ENCODE measurements at regions not wholly inside any gene's neighbourhood (a gene's known extent, or its start where the extent isn't known, plus 50 kb on each side); places are given as distances from the start of the nearest gene placed in this dataset.
"Not testable (repeated sequence)": the region's sequence is repeated elsewhere in the genome, so short reads cannot be mapped to it uniquely, and the experiment has no call there.

DNA sequence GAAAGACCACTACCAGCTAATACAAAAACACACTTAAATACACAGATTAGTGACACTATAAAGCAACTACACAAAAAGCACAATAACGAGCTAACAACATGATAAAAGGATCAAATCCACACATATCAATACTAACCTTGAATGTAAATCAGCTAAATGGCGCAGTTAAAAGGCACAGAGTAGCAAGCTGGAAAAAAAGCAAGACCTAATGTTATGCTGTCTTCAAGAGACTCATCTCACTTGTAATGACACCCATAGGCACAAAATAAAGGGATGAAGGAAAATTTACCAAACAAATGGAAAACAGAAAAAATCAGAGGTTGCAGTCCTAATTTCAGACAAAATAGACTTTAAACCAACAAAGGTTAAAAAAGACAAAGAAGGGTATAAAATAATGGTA is 86.3 kb downstream of the NUS1 start:
- H3K9me3 ChIP-seq (ENCODE audit: control insufficient read depth, insufficient read depth, low read length) = peaks cover 4% of the 10 kb centered on the region
- no peak overlapping the region for H3K9ac ChIP-seq (ENCODE audit: low read depth, low read length)
- H3K27ac ChIP-seq (ENCODE audit: low read depth, low read length) = no peak overlapping the region
- no peak overlapping the region for H3K4me3 ChIP-seq (ENCODE audit: low read depth, low read length)
- no peaks in the 10 kb centered on the region for H3K36me3 ChIP-seq (ENCODE audit: control insufficient read depth, insufficient read depth, low read length)
- H3K27me3 ChIP-seq (ENCODE audit: control insufficient read depth, insufficient read depth, low read length) = no peaks in the 10 kb centered on the region
- no peaks in the 10 kb centered on the region for H3K4me1 ChIP-seq (ENCODE audit: control insufficient read depth, insufficient read depth, low read length)

DNA sequence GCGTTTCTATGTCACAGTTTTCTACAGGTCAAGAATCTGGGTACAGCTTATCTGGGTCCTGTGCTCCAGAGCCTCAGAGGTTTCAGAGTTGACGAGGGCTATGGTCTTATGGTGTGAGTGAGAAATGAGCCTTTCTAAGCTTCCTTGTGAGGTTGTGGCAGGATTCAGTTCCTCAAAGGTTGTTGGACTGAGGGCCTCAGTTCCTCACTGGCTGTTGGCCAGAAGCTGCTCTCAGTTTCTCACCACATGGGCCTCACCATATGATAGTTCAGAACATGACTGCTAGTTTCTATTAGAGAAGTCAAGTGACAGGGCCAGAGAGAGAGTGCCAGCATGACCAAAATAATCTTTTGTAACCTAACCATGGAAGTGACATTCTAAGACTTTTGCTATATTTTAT is 96.1 kb downstream of the NUS1 start:
- H3K36me3 ChIP-seq (ENCODE audit: control insufficient read depth, insufficient read depth, low read length) = no peaks in the 10 kb centered on the region
- no peak overlapping the region for H3K4me3 ChIP-seq (ENCODE audit: low read depth, low read length)
- no peak overlapping the region for H3K27ac ChIP-seq (ENCODE audit: low read depth, low read length)
- H3K9ac ChIP-seq (ENCODE audit: low read depth, low read length) = no peak overlapping the region
- H3K9me3 ChIP-seq (ENCODE audit: control insufficient read depth, insufficient read depth, low read length) = no peaks in the 10 kb centered on the region
- H3K4me1 ChIP-seq (ENCODE audit: control insufficient read depth, insufficient read depth, low read length) = peaks cover 4% of the 10 kb centered on the region; the same call in 1 of the 2 replicates
- H3K27me3 ChIP-seq (ENCODE audit: control insufficient read depth, insufficient read depth, low read length) = no peaks in the 10 kb centered on the region; the same call in 1 of the 2 replicates

DNA sequence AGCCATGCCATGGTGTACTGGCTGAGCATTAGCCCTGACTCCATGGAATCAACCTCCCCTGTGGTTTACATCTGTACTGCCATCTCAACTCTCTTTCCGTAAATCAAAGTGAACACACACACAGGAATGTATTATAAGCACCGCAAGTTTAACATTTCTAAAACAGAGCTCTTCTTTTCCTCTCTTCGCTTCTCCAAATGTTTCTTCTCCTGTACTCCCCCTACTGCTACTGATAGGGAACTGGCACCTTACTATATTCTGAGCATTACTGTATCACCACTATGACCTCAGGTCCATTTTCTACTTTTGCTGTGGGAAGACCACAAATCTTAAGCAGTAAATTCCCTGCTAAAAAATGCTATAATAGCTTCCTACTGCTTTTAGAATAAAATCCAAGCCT is 101.2 kb downstream of the NUS1 start:
- H3K9me3 ChIP-seq (ENCODE audit: control insufficient read depth, insufficient read depth, low read length) = no peaks in the 10 kb centered on the region
- no peak overlapping the region for H3K4me3 ChIP-seq (ENCODE audit: low read depth, low read length)

DNA sequence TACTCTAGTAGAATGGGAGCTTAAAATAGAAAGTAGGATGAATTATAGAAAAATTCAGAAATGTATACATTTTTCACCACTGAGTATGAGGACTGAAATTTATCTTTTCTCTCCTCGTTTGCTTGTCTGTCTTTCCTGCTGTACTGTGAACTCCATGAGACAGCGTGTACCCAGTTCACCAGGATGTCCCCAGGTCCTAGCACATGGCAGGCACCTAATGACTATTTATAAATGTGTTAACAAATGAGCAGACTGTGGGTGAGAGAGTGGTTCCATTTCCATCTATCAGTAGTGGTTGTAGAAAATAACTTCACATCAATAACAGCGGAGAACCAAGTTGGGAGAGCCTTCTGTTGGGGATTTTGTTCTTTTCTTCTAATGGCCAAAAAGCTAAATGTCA is 106.3 kb downstream of the NUS1 start:
- H3K4me3 ChIP-seq (ENCODE audit: low read depth, low read length) = no peak overlapping the region
- H3K9me3 ChIP-seq (ENCODE audit: control insufficient read depth, insufficient read depth, low read length) = no peaks in the 10 kb centered on the region
- H3K4me1 ChIP-seq (ENCODE audit: control insufficient read depth, insufficient read depth, low read length) = no peaks in the 10 kb centered on the region
- no peaks in the 10 kb centered on the region for H3K27me3 ChIP-seq (ENCODE audit: control insufficient read depth, insufficient read depth, low read length)
- H3K36me3 ChIP-seq (ENCODE audit: control insufficient read depth, insufficient read depth, low read length) = no peaks in the 10 kb centered on the region
- no peak overlapping the region for H3K27ac ChIP-seq (ENCODE audit: low read depth, low read length)
- no peak overlapping the region for H3K9ac ChIP-seq (ENCODE audit: low read depth, low read length)

More for the DNA sequence above, 101.2 kb downstream of the NUS1 start:
- peaks cover 4% of the 10 kb centered on the region; the same call in 1 of the 2 replicates for H3K4me1 ChIP-seq (ENCODE audit: control insufficient read depth, insufficient read depth, low read length)
- no peak overlapping the region for H3K27ac ChIP-seq (ENCODE audit: low read depth, low read length)
- H3K9ac ChIP-seq (ENCODE audit: low read depth, low read length) = no peak overlapping the region
- H3K27me3 ChIP-seq (ENCODE audit: control insufficient read depth, insufficient read depth, low read length) = no peaks in the 10 kb centered on the region; the same call in 1 of the 2 replicates
- no peaks in the 10 kb centered on the region for H3K36me3 ChIP-seq (ENCODE audit: control insufficient read depth, insufficient read depth, low read length)

DNA sequence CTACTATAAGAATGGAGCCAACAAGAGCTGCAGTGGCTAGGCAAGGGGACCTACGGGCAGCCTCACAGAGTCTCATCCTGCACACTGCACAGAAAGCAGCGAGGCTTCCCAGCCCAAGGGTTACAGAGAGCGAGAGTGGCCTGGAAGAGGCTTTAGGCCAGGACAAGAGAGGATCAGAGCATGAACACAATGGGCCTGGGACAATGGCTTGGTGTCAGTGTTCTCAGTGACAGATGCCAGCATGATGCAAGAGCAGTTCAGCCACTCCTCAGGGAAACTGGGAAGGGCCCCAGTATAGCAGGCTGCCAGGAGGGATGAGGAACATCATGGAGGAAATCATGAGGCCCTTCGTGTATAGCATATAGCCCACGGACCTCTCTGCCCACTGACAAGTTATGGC is 108.0 kb downstream of the NUS1 start:
- Histone ChIP-seq H3K9me3 (ENCODE audit: control insufficient read depth, insufficient read depth, low read length) (no peaks in the 10 kb centered on the region), H3K4me1 (ENCODE audit: control insufficient read depth, insufficient read depth, low read length) (no peaks in the 10 kb centered on the region), H3K27me3 (ENCODE audit: control insufficient read depth, insufficient read depth, low read length) (no peaks in the 10 kb centered on the region), H3K36me3 (ENCODE audit: control insufficient read depth, insufficient read depth, low read length) (no peaks in the 10 kb centered on the region), H3K4me3 (ENCODE audit: low read depth, low read length) (no peak overlapping the region), H3K9ac (ENCODE audit: low read depth, low read length) (no peak overlapping the region), H3K27ac (ENCODE audit: low read depth, low read length) (no peak overlapping the region)

DNA sequence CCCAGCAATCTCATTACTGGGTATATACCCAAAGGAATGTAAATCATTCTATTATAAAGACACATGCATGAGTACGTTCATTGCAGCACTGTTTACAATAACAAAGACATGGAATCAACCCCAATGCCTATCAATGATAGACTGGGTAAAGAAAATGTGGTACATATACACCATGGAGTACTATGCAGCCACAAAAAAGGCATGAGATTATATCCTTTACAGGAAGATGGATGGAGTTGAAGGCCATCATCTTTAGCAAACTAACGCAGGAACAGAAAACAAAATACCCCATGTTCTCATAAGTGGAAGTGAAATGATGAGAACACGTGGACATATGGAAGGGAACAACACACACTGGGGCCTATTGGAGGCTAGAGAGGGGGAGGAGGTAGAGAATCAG is 115.7 kb downstream of the NUS1 start:
- no peaks in the 10 kb centered on the region for H3K36me3 ChIP-seq (ENCODE audit: control insufficient read depth, insufficient read depth, low read length)
- no peaks in the 10 kb centered on the region for H3K9me3 ChIP-seq (ENCODE audit: control insufficient read depth, insufficient read depth, low read length)

DNA sequence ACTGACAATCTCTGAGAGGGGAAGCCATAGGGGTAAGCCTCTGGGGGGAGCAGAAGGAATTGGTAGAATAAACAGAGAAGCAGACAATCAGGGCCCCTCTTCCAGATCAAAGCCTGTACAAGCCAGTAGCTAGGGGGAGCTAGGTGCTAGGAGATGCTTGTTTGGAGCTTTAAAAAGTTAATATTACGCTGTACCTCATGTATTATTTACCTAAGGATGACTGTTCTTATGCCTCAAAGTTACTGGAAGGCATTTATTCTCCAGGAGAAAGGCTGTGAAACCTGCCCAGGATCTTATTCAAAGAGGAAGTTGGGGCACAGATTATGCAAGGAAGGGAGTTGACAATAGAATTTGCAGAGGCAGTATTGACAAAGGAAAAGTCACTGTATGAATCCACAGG is 111.8 kb upstream of the SLC35F1 start:
- Histone ChIP-seq H3K4me3 (ENCODE audit: low read depth, low read length) (no peak overlapping the region), H3K27me3 (ENCODE audit: control insufficient read depth, insufficient read depth, low read length) (no peaks in the 10 kb centered on the region), H3K9ac (ENCODE audit: low read depth, low read length) (no peak overlapping the region), H3K9me3 (ENCODE audit: control insufficient read depth, insufficient read depth, low read length) (no peaks in the 10 kb centered on the region), H3K36me3 (ENCODE audit: control insufficient read depth, insufficient read depth, low read length) (no peaks in the 10 kb centered on the region), H3K27ac (ENCODE audit: low read depth, low read length) (peak overlapping the region; percentile 60), H3K4me1 (ENCODE audit: control insufficient read depth, insufficient read depth, low read length) (peaks cover 19% of the 10 kb centered on the region)

More for the DNA sequence above, 115.7 kb downstream of the NUS1 start:
- no peak overlapping the region for H3K4me3 ChIP-seq (ENCODE audit: low read depth, low read length)
- H3K4me1 ChIP-seq (ENCODE audit: control insufficient read depth, insufficient read depth, low read length) = peaks cover 11% of the 10 kb centered on the region
- no peak overlapping the region for H3K27ac ChIP-seq (ENCODE audit: low read depth, low read length)
- H3K27me3 ChIP-seq (ENCODE audit: control insufficient read depth, insufficient read depth, low read length) = no peaks in the 10 kb centered on the region
- no peak overlapping the region for H3K9ac ChIP-seq (ENCODE audit: low read depth, low read length)

DNA sequence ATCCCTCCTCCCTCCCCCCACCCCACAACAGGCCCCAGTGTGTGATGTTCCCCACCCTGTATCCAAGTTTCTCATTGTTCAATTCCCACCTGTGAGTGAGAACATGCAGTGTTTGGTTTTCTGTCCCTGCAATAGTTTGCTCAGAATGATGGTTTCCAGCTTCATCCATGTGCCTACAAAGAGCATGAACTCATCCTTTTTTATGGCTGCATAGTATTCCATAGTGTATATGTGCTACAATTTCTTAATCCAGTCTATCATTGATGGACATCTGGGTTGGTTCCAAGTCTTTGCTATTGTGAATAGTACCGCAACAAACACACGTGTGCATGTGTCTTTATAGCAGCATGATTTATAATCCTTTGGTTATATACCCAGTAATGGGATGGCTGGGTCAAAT is 108.2 kb upstream of the SLC35F1 start:
- H3K9ac ChIP-seq (ENCODE audit: low read depth, low read length); H3K9me3 ChIP-seq (ENCODE audit: control insufficient read depth, insufficient read depth, low read length); H3K4me3 ChIP-seq (ENCODE audit: low read depth, low read length); H3K36me3 ChIP-seq (ENCODE audit: control insufficient read depth, insufficient read depth, low read length); H3K27me3 ChIP-seq (ENCODE audit: control insufficient read depth, insufficient read depth, low read length); H3K27ac ChIP-seq (ENCODE audit: low read depth, low read length): not testable (repeated sequence)
- peaks cover 19% of the 10 kb centered on the region for H3K4me1 ChIP-seq (ENCODE audit: control insufficient read depth, insufficient read depth, low read length)

DNA sequence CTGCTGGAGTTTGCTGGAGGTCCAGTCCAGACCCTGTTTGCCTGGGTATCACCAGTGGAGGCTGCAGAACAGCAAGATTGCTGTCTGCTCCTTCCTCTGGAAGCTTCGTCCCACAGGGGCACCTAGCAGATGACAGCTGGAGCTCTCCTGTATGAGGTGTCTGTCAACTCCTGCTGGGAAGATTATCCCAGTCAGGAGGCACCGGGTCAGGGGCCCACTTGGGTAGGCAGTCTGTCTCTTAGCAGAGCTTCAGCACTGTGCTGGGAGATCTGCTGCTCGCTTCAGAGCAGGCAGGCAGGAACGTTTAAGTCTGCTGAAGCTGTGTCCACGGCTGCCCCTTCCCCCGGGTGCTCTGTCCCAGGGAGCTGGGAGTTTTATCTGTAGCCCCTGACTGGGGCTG is 96.8 kb upstream of the SLC35F1 start:
- Histone ChIP-seq H3K9me3 (ENCODE audit: control insufficient read depth, insufficient read depth, low read length) (no peaks in the 10 kb centered on the region), H3K27ac (ENCODE audit: low read depth, low read length) (no peak overlapping the region), H3K4me1 (ENCODE audit: control insufficient read depth, insufficient read depth, low read length) (no peaks in the 10 kb centered on the region), H3K4me3 (ENCODE audit: low read depth, low read length) (no peak overlapping the region), H3K9ac (ENCODE audit: low read depth, low read length) (no peak overlapping the region), H3K36me3 (ENCODE audit: control insufficient read depth, insufficient read depth, low read length) (no peaks in the 10 kb centered on the region), H3K27me3 (ENCODE audit: control insufficient read depth, insufficient read depth, low read length) (no peaks in the 10 kb centered on the region)

DNA sequence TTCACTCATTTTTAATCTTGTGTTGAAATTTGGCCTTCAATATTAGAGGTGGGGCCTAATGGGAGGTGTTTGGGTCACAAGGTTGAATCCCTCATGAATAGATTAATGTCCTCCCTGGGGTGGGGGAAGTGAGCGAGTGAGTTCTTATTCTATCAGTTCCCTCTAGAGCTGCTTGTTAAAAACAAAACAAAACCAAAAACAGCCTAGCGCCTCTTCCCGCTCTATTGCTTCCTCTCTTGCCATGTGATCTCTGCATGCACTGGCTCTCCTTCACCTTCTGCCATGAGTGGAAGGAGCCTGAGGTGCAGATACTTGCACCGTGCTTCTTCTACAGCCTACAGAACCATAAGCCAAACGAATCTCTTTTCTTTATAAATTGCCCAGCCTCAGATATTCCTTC is 89.6 kb upstream of the SLC35F1 start:
- H3K4me3 ChIP-seq (ENCODE audit: low read depth, low read length) = no peak overlapping the region
- no peaks in the 10 kb centered on the region for H3K36me3 ChIP-seq (ENCODE audit: control insufficient read depth, insufficient read depth, low read length)
- no peak overlapping the region for H3K27ac ChIP-seq (ENCODE audit: low read depth, low read length)
- peaks cover 2% of the 10 kb centered on the region; the same call in 1 of the 2 replicates for H3K9me3 ChIP-seq (ENCODE audit: control insufficient read depth, insufficient read depth, low read length)
- H3K4me1 ChIP-seq (ENCODE audit: control insufficient read depth, insufficient read depth, low read length) = no peaks in the 10 kb centered on the region
- no peaks in the 10 kb centered on the region for H3K27me3 ChIP-seq (ENCODE audit: control insufficient read depth, insufficient read depth, low read length)
- no peak overlapping the region for H3K9ac ChIP-seq (ENCODE audit: low read depth, low read length)

DNA sequence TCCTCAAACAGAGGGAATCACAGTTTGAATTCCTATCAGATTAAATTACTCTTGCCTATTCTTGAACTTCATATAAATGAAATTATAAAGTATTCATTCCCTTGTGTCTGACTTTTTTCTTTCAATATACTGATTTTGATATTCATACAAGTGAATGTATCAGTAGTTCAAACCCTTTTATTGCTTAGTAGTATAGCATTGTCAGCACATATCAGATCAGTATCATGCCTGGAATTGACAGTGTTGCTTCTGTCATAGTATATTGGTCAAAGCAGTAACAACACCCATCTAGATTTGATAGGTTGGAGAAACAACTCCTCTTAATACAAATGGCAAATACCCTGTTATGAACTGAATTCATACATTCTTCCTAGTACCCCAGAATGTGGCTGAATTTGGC is 89.1 kb upstream of the SLC35F1 start:
- Histone ChIP-seq H3K27ac (ENCODE audit: low read depth, low read length) (no peak overlapping the region), H3K9me3 (ENCODE audit: control insufficient read depth, insufficient read depth, low read length) (peaks cover 2% of the 10 kb centered on the region; the same call in 1 of the 2 replicates), H3K4me3 (ENCODE audit: low read depth, low read length) (no peak overlapping the region), H3K4me1 (ENCODE audit: control insufficient read depth, insufficient read depth, low read length) (no peaks in the 10 kb centered on the region), H3K36me3 (ENCODE audit: control insufficient read depth, insufficient read depth, low read length) (no peaks in the 10 kb centered on the region), H3K9ac (ENCODE audit: low read depth, low read length) (no peak overlapping the region), H3K27me3 (ENCODE audit: control insufficient read depth, insufficient read depth, low read length) (no peaks in the 10 kb centered on the region)

DNA sequence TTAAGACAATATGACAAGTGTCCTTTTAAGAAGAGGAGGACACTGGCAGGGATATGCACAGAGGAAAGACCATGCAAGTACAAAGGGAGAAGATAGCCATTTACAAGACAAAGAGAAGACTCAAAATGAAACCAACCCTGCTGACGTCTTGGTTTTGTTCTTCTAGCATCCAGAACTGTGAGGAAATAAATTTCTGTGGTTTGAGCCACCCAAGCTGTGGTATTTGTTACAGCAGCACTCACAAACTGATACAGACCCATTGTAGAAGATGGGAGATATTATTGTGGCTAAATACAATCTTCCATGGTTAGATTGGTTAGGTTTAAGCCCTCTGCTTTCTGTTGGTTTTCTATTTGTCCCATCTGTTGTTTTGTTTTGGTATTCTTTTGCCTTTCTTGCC is 88.6 kb upstream of the SLC35F1 start:
- no peaks in the 10 kb centered on the region for H3K27me3 ChIP-seq (ENCODE audit: control insufficient read depth, insufficient read depth, low read length)
- peaks cover 2% of the 10 kb centered on the region; the same call in 1 of the 2 replicates for H3K9me3 ChIP-seq (ENCODE audit: control insufficient read depth, insufficient read depth, low read length)
- H3K4me1 ChIP-seq (ENCODE audit: control insufficient read depth, insufficient read depth, low read length) = no peaks in the 10 kb centered on the region
- no peak overlapping the region for H3K4me3 ChIP-seq (ENCODE audit: low read depth, low read length)
- H3K9ac ChIP-seq (ENCODE audit: low read depth, low read length) = no peak overlapping the region
- no peak overlapping the region for H3K27ac ChIP-seq (ENCODE audit: low read depth, low read length)
- H3K36me3 ChIP-seq (ENCODE audit: control insufficient read depth, insufficient read depth, low read length) = no peaks in the 10 kb centered on the region
